HL-60 (cell line): ENCODE measurements at regions not wholly inside any gene's neighbourhood (a gene's known extent, or its start where the extent isn't known, plus 50 kb on each side); places are given as distances from the start of the nearest gene placed in this dataset.

Experiments used
- DNase-seq, 2 experiments: peaks; one replicate each; pipeline ENCODE4 v3.0.0-alpha.2; 2010 to 2020; ENCODE audit warnings: low read depth in 1 of 2, low spot score in 1 of 2
- H3K27ac ChIP-seq: fragments of 250-450 bp; sonication (Bioruptor Pico); replicated peaks from 2 replicates; pipeline ENCODE4 v1.5.1; 2020; ENCODE audit warnings: mild to moderate bottlenecking, moderate library complexity
- H3K27me3 ChIP-seq: fragments of 250-450 bp; sonication (Bioruptor Pico); 2 replicates; pipeline ENCODE4 v1.5.1; 2021; ENCODE audit warnings: mild to moderate bottlenecking, moderate library complexity; ENCODE audit not compliant: insufficient read depth, poor library complexity, severe bottlenecking
- H3K4me3 ChIP-seq: replicated peaks from 2 replicates; pipeline ENCODE4 v1.5.1; 2011; ENCODE audit warnings: mild to moderate bottlenecking, control low read depth, low read length; ENCODE audit not compliant: insufficient read depth
- CTCF ChIP-seq: IDR thresholded peaks from one replicate; pipeline ENCODE4 v1.5.1; 2011; ENCODE audit warnings: low read length, control low read depth, inconsistent platforms; ENCODE audit not compliant: insufficient read depth
- GABPA ChIP-seq: IDR thresholded peaks from 2 replicates; pipeline ENCODE4 v1.6.1; 2012; ENCODE audit warnings: low read depth
- POLR2AphosphoS5 ChIP-seq: IDR thresholded peaks from 2 replicates; pipeline ENCODE4 v1.6.1; 2012; ENCODE audit warnings: low read depth
- REST ChIP-seq: IDR thresholded peaks from 2 replicates; pipeline ENCODE4 v1.6.1; 2012; ENCODE audit warnings: low read depth; ENCODE audit not compliant: insufficient replicate concordance
- SPI1 ChIP-seq: IDR thresholded peaks from 2 replicates; pipeline ENCODE4 v1.6.1; 2012; ENCODE audit warnings: low read depth, mild to moderate bottlenecking, borderline replicate concordance

GRCh38 chr2:106734165-106734564, 151.8 kb downstream of the ST6GAL2 start:
- DNase-seq: no peak
- no peak for TF ChIP-seq POLR2AphosphoS5
- TF ChIP-seq SPI1: no peak
- TF ChIP-seq REST: no peak
- no peak for TF ChIP-seq CTCF
- no peak for TF ChIP-seq GABPA
- Histone ChIP-seq H3K27me3 (no peaks in the 10 kb centered on the region), H3K27ac (no peak overlapping the region), H3K4me3 (no peak overlapping the region)

- H3K27ac ChIP-seq: no peak overlapping the region
- DNase-seq: no peak
- H3K4me3 ChIP-seq: no peak overlapping the region
- TF ChIP-seq SPI1: no peak
- TF ChIP-seq GABPA: no peak
- TF ChIP-seq CTCF: no peak
- no peak for TF ChIP-seq REST
- TF ChIP-seq POLR2AphosphoS5: no peak
- H3K27me3 ChIP-seq: no peaks in the 10 kb centered on the region
These were observed 150.2 kb downstream of the ST6GAL2 start for GRCh38 chr2:106735807-106736206.

- DNase-seq: no peak
- Histone ChIP-seq H3K4me3 (no peak overlapping the region), H3K27me3 (no peaks in the 10 kb centered on the region), H3K27ac (no peak overlapping the region)
- no peak for TF ChIP-seq POLR2AphosphoS5
- no peak for TF ChIP-seq SPI1
- TF ChIP-seq GABPA: no peak
- no peak for TF ChIP-seq REST
- no peak for TF ChIP-seq CTCF
These were observed 149.7 kb downstream of the ST6GAL2 start for GRCh38 chr2:106736221-106736620.
